Esophagus muscularis mucosa (tissue), 3 donors: ENCODE measurements at regions not wholly inside any gene's neighbourhood (a gene's known extent, or its start where the extent isn't known, plus 50 kb on each side); places are given as distances from the start of the nearest gene placed in this dataset.

Experiments used
- CTCF ChIP-seq, 3 experiments: fragments of 200-600 bp in 2 of 3; fragments of 450-650 bp in 1 of 3; sonication (generic) in 2 of 3; IDR thresholded peaks; one replicate each; pipeline ENCODE4 v1.5.1; 2017 to 2019; ENCODE audit warnings: antibody characterized with exemption in 3 of 3, mild to moderate bottlenecking in 2 of 3, moderate library complexity in 1 of 3
- POLR2A ChIP-seq: fragments of 450-650 bp; IDR thresholded peaks from one replicate; pipeline ENCODE4 v1.6.1; 2017; ENCODE audit warnings: antibody characterized with exemption, moderate library complexity, mild to moderate bottlenecking, low read depth
- POLR2AphosphoS5 ChIP-seq, 2 donors: sonication (generic); formaldehyde crosslinking; IDR thresholded peaks; one replicate each; pipeline ENCODE4 v1.6.1; 2017; ENCODE audit warnings: antibody characterized with exemption in 2 of 2

- no peak for TF ChIP-seq CTCF (IDR thresholded peaks at IDR 0.05)
- TF ChIP-seq POLR2AphosphoS5 (IDR thresholded peaks at IDR 0.05): no peak
- TF ChIP-seq POLR2A: no peak
Measured at GRCh38 chr10:3904419-3904960, 119.5 kb upstream of the KLF6 start.
